HG03354 (cell line): ENCODE measurements at regions not wholly inside any gene's neighbourhood (a gene's known extent, or its start where the extent isn't known, plus 50 kb on each side); places are given as distances from the start of the nearest gene placed in this dataset.

Experiments
- ATAC-seq: cut with Tn5 transposase; IDR thresholded peaks from one replicate; pipeline ENCODE4 v1.9.1; 2021; ENCODE audit warnings: mild to moderate bottlenecking; ENCODE audit not compliant: unreplicated experiment, poor library complexity, severe bottlenecking

- ATAC-seq = no peak
Measured at GRCh38 chr12:46442738-46443137, 70.2 kb upstream of the SLC38A2 start.

- no peak for ATAC-seq
Measured at GRCh38 chr12:46442239-46442638, 69.7 kb upstream of the SLC38A2 start.

GRCh38 chr12:46439793-46440511, 67.4 kb upstream of the SLC38A2 start:
- ATAC-seq = no peak

GRCh38 chr12:46438719-46439319, 66.2 kb upstream of the SLC38A2 start:
- ATAC-seq = no peak

DNA sequence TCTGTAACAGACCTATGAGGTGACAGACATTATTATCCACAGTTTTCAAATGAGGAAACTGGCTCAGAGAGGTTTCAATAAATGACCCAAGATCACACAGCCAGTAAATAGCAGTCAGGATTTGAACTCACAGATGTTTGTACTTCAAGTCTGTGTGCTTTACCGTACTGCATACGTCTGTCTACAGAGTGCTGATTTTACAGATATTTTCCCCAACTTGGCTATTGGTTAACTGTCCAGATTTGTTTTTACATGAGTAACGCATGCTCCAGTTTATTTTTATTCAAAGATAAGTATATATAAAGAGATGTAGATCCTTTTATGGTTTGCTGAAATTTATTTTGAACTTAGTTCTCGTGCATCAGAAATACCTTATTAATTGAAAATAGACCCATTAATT, 65.7 kb upstream of the SLC38A2 start:
- ATAC-seq = no peak

- ATAC-seq = no peak
Measured at GRCh38 chr12:46437469-46437868, 64.9 kb upstream of the SLC38A2 start.

DNA sequence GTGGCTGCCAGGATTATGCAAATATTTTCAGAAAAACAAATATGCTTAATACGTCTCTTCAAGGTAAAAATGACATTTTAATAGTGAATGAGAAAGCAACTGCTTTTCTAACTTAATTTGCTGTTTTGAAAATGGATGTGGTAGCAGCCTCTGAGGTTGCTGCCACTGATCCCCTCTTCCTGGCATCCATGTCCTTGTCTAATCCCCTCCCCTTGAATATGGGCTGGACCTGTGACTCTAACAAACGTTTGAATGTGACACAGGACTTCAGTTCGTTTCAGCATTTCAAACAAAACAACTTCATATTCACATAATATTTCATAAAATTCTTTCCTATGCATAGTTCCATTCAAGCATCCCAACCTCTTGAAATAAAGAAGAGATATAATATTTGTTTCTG, 64.2 kb upstream of the SLC38A2 start:
- ATAC-seq = no peak

GRCh38 chr12:46435625-46436024, 63.1 kb upstream of the SLC38A2 start:
- no peak for ATAC-seq

- no peak for ATAC-seq
Measured at GRCh38 chr12:46435029-46435428, 62.5 kb upstream of the SLC38A2 start.

GRCh38 chr12:46433829-46434228, 61.3 kb upstream of the SLC38A2 start:
- no peak for ATAC-seq

- no peak for ATAC-seq
Measured at GRCh38 chr12:46432325-46432724, 59.8 kb upstream of the SLC38A2 start.

DNA sequence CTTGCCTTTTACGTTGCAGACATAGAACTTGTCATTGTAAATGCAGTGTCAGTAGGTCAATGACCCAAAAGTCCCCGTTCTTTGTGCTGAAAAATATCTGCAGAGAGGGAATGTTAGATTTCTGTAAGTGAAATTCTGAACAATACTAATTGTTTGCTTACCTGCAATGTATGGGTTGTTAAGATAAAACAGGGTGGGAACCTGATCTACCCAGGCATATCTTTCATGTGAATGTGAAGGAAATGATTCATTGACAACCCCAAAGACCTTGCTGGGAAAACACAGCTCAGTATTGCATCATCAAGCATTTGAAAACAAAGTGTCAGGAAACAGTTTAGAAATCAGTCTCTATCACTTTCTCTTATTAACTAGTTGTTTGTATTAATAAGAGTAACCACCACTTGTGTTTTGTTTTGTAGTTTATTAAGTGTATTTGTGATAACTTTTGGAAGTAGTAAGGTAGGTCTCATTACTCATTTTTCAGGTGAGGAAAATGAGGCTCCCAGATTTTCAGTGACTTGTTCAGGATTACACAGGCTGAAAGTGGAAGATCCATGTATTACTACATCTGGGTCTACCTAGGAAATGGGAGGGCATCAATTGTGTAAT, 57.9 kb upstream of the SLC38A2 start:
- peak; percentile 63 for ATAC-seq
